ENCODE measurements at regions not wholly inside any gene's neighbourhood (a gene's known extent, or its start where the extent isn't known, plus 50 kb on each side); places are given as distances from the start of the nearest gene placed in this dataset.

- TF ChIP-seq CTCF (conservative IDR thresholded peaks at IDR 0.05), result no peak
- TF ChIP-seq ZFX (IDR thresholded peaks at IDR 0.05), result no peak
- H3K27ac ChIP-seq, result no peak overlapping the region
Measured at GRCh38 chr18:44601447-44601846, 79.2 kb upstream of the SETBP1 start.

DNA sequence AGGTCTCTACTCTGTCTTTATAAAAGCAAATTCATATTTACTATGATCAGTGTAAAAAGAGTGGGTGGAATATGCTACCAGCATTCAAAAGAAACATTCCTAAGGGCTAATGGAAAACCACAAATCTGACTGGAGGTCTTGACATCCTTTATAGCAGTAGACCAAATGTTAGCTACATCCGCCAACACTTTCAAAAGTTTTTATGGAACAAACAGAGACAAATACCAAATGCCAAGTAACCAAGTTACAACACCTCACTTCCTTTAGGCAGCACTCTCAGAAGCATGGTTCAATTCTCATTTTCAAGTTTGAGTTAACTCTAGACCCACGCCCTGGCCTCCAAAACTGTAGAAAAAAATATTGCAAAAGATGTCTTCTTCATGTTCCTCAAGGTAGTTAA, 78.3 kb upstream of the SETBP1 start:
- no peak for TF ChIP-seq CTCF (conservative IDR thresholded peaks at IDR 0.05)
- no peak for TF ChIP-seq ZFX (IDR thresholded peaks at IDR 0.05)
- H3K27ac ChIP-seq, result no peak overlapping the region

- no peak overlapping the region for H3K27ac ChIP-seq
- TF ChIP-seq ZFX (IDR thresholded peaks at IDR 0.05) (no peak), CTCF (conservative IDR thresholded peaks at IDR 0.05) (no peak)
Measured at GRCh38 chr18:44602845-44603244, 77.8 kb upstream of the SETBP1 start.

- H3K27ac ChIP-seq, result no peak overlapping the region
- no peak for TF ChIP-seq ZFX (IDR thresholded peaks at IDR 0.05)
- TF ChIP-seq CTCF (conservative IDR thresholded peaks at IDR 0.05), result no peak
Measured at GRCh38 chr18:44609181-44609941, 71.3 kb upstream of the SETBP1 start.

GRCh38 chr18:44620812-44621211, 59.9 kb upstream of the SETBP1 start:
- TF ChIP-seq ZFX (IDR thresholded peaks at IDR 0.05) (no peak), CTCF (conservative IDR thresholded peaks at IDR 0.05) (no peak)
- no peak overlapping the region for H3K27ac ChIP-seq

DNA sequence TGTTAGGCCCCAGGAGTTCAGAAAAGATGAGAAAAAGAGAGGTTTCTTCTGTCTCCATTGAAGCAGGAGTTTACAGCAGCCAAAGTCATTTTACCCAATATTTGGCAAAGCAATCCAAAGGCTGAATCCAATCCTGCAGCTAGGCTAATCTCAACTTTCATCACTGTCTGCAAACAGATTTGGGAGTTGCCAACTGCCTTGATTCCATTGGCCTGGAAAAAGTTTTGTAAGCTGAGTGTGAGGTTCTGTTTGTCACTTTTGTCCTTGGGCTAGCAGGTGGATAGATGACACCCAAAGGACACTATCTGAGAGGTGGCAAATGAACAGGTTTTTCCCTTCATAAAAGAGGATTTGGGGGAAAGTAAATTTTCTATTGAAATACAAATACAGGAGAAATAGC, 56.6 kb upstream of the SETBP1 start:
- no peak for TF ChIP-seq CTCF (conservative IDR thresholded peaks at IDR 0.05)
- no peak for TF ChIP-seq ZFX (IDR thresholded peaks at IDR 0.05)
- H3K27ac ChIP-seq, result no peak overlapping the region

DNA sequence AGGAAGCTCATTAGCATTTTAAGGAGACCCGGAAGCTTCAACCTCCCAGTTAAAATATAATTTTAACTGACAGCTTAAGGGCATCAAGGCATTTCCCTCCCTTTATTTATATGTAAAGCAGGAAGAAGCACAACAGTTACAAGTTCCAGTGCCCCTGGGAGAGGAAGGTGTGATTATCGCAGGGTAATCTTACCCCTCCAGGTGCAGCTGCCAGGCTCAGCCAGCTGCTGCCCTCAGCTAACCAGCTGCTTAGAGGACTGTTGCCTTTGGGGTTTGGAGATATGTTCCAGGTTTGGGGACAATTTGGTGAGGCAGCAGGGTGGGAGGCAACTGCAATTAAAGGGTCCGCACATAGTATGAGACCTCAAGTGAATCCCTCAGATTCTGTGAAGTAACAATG, 55.3 kb upstream of the SETBP1 start:
- H3K27ac ChIP-seq, result no peak overlapping the region
- no peak for TF ChIP-seq ZFX (IDR thresholded peaks at IDR 0.05)
- no peak for TF ChIP-seq CTCF (conservative IDR thresholded peaks at IDR 0.05)
